GM13976 (cell line): ENCODE measurements at regions not wholly inside any gene's neighbourhood (a gene's known extent, or its start where the extent isn't known, plus 50 kb on each side); places are given as distances from the start of the nearest gene placed in this dataset.

Experiments
- DNase-seq: peaks from one replicate; pipeline ENCODE4 v3.0.0; 2012; ENCODE audit warnings: low spot score
- CTCF ChIP-seq: IDR thresholded peaks from 2 replicates; pipeline ENCODE4 v1.5.1; 2012; ENCODE audit warnings: borderline replicate concordance, mild to moderate bottlenecking; ENCODE audit not compliant: insufficient read depth; ENCODE audit errors: extremely low read depth, missing control alignments, control extremely low read depth
- in situ Hi-C: fragments of 300-500 bp; cut with MboI; formaldehyde crosslinking; loops from one replicate; pipeline ENCODE4 v1.12.0; 2022; ENCODE audit warnings: low sequenced_read_pairs, mixed read lengths, inconsistent platforms; ENCODE audit not compliant: unreplicated experiment

GRCh38 chr12:29035112-29035511, 114.0 kb upstream of the FAR2 start:
- TF ChIP-seq CTCF = no peak
- in situ Hi-C loops = no loop called here
- no peak for DNase-seq

GRCh38 chr12:29039013-29039412, 110.1 kb upstream of the FAR2 start:
- DNase-seq = no peak

GRCh38 chr12:29041621-29042020, 107.5 kb upstream of the FAR2 start:
- DNase-seq = no peak
- TF ChIP-seq CTCF = no peak
- in situ Hi-C loops = no loop called here

More at GRCh38 chr12:29039013-29039412, 110.1 kb upstream of the FAR2 start:
- in situ Hi-C loops = no loop called here
- no peak for TF ChIP-seq CTCF

GRCh38 chr12:29043069-29043468, 106.0 kb upstream of the FAR2 start:
- TF ChIP-seq CTCF = no peak
- in situ Hi-C loops = no loop called here
- no peak for DNase-seq

- in situ Hi-C loops = no loop called here
- no peak for TF ChIP-seq CTCF
- DNase-seq = no peak
These were observed 104.3 kb upstream of the FAR2 start for GRCh38 chr12:29044799-29045198.

GRCh38 chr12:29048787-29049186, 100.3 kb upstream of the FAR2 start:
- no peak for DNase-seq
- no peak for TF ChIP-seq CTCF
- in situ Hi-C loops = no loop called here

GRCh38 chr12:29050503-29050902, 98.6 kb upstream of the FAR2 start:
- in situ Hi-C loops = no loop called here
- TF ChIP-seq CTCF = no peak
- peak; percentile 12 for DNase-seq
